Right ventricle myocardium inferior (tissue), 1 donor: ENCODE measurements at regions not wholly inside any gene's neighbourhood (a gene's known extent, or its start where the extent isn't known, plus 50 kb on each side); places are given as distances from the start of the nearest gene placed in this dataset.
"Not testable (repeated sequence)": the region's sequence is repeated elsewhere in the genome, so short reads cannot be mapped to it uniquely, and the experiment has no call there.

Experiments
- ATAC-seq: fragments of 200-7000 bp; cut with Tn5 transposase; one replicate; pipeline ENCODE4 v1.9.1; 2020; ENCODE audit warnings: mild to moderate bottlenecking, moderate library complexity
- DNase-seq: peaks from one replicate; pipeline ENCODE4 v3.0.0; 2021; ENCODE audit errors: missing footprints
- intact Hi-C: fragments of 100-400 bp; cut with DNase I; formaldehyde crosslinking; loops from one replicate; pipeline ENCODE4 v1.11.0; 2022
- donor health status: DM: no; HTN: yes; CAD: no; lungs with severe emphysema.

DNA sequence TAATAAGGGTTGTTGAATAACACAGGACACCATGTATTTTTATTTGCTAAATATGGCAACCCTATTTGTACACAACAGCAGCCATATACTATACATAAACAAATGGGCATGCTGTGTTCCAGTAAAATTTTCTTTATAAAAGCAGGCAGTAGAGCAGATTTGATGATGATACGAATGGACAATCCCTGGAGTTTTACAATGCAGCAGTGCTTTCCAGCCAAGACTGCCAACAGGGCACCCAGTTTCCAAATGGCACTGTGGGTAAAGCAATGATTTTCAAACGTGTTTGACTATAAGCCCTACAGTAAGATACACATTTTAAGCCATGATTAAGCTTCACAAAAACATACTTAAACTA, 282.7 kb downstream of the NUAK1 start:
- DNase-seq (no peak), ATAC-seq (no peak)
- intact Hi-C loops = no loop called here

DNA sequence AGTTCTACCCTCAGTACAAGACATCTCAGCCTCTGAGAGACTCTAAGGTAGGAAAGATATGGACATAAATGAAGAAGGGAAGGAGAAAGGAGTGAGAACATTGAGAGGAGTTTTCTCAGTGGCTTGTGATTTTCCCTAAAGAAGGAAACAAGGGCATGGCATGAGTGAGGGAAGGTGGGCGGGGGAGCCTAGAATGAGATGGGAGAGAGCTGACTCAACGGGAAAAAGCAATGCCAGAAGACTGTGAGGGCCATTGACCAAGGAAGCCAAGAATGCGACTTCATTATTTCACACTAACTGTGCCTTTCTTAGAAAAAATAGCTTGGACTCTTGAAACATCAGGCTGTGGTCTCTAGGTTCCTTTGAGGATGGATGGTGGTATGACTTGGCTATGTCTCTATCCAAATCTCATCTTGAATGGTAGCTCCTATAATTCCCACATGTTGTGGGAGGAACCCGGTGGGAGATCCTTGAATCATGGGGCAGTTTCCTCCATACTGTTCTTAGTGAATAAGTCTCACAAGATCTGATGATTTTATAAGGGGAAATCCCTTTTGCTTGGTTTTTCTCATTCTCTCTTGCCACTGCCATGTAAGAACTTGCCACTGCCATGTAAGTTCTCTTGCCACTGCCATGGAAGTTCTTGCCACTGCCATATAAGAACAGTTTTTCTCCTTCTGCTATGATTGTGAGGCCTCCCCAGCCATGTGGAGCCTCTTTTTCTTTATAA, 279.6 kb downstream of the NUAK1 start:
- ATAC-seq (no peak), DNase-seq (no peak)
- intact Hi-C loops = no loop called here

DNA sequence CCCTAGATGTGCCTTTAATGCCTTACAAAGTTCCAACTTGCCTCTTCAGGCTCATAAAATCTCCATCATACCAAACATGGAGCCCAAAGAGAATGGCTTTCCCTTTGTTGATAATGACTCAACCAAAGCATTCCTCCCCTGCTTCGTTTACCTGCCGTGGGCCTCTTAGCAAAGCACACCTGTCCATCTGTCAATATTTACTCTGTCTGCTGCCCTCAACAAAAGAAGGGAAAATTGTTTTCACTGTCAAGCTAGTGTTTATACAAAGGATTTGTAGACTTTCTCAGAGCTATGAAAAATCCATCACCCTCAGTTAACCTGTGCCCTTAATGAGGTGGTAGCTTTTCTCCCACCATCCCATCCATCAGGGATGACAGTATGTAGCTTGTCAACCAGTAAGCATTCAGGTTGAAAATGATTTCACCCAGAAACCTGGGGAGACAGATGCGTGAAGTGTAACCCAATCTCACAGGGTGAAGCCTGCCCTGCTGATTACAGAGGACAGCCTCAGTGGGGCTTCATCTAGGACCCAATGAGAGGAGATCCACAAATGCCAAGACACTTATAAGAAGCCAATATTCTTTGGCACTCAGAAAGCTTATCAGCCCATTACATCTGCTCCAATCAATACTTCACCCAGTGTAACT, 278.1 kb downstream of the NUAK1 start:
- no peak for ATAC-seq
- intact Hi-C loops = no loop called here
- DNase-seq = no peak

DNA sequence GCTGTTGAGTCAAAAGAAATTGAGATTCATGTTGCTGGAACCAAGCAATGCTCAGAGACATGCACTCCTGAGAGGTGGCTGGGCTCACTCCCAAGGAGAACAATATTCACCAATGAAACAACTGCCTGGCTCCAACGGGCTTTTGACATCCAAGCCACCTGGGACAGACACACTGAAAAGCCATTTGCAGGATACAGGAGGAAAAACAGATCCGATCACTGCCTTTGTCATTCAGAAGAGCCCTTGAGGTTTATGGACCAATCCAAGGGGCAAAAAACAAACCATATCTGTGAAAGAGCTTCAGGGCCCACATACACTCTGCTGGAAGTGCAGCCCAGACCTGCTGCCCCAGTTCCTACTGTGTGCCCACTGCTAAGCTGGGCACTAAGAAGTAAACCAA, 277.5 kb downstream of the NUAK1 start:
- intact Hi-C loops = no loop called here
- ATAC-seq (no peak), DNase-seq (no peak)

DNA sequence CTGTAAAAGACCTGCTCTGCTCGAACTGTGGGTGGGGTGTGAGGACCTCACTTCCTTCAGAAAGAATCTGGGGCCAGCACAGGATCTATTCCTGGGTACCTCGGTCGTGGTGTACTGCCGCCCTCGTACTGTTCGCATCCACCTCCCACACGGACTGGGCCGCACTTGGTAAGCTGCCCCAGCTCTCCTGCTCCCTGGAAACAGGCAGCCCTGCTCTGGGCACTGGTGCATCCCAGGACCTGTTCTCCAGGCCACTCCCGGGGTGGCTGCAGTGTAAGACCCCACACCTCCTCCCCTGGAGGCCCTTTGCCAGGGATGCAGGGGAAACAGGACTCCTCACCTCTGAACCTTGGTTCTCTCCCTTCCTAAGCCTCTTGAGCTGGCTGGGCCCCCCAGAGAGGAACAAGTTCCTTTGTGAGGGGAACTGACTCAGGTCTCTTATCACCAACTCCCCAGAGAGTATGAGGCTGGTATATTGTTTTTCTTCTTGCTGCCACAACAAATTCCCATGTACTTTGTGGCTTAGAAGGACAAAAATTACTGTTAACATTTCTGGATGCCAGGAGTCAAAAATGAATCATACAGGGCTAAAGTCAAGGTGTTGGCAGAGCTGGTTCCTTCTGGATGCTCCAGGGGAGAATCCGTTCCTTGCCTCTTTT, 276.5 kb downstream of the NUAK1 start:
- intact Hi-C loops = no loop called here
- no peak for DNase-seq
- no peak for ATAC-seq

- peak; percentile 34 for ATAC-seq
Measured at GRCh38 chr12:105864316-105864715, 274.4 kb downstream of the NUAK1 start.

DNA sequence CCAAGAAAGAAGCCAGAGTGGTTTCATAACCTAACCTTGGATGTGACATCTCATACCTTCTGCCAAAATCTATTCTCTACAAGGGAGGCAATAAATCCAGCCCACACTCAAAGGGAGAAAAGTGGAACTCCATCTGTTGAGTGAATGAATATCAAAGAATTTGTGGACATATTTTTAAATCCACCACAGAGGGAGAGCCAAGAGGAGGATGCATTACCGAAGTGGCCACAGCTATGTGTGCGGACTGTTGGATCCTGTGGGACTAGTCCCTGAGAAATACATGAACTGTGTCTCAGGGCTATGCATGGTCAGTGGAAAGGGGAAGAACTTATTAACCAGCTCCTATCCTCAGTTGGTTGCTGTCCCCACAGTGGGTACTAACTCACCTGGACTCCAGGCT, 273.9 kb downstream of the NUAK1 start:
- intact Hi-C loops = no loop called here
- no peak for DNase-seq
- ATAC-seq = no peak

More at GRCh38 chr12:105864316-105864715, 274.4 kb downstream of the NUAK1 start:
- DNase-seq = no peak
- intact Hi-C loops = no loop called here

GRCh38 chr12:105865886-105866285, 272.9 kb downstream of the NUAK1 start:
- no peak for ATAC-seq
- DNase-seq = no peak
- intact Hi-C loops = no loop called here

- no peak for ATAC-seq
- DNase-seq = no peak
- intact Hi-C loops = no loop called here
Measured at GRCh38 chr12:105874121-105874520, 264.6 kb downstream of the NUAK1 start.

GRCh38 chr12:105876396-105876927, 262.3 kb downstream of the NUAK1 start:
- no peak for DNase-seq
- intact Hi-C loops = no loop called here
- no peak for ATAC-seq

GRCh38 chr12:105878964-105879363, 259.8 kb downstream of the NUAK1 start:
- DNase-seq (no peak), ATAC-seq (no peak)
- intact Hi-C loops = no loop called here

DNA sequence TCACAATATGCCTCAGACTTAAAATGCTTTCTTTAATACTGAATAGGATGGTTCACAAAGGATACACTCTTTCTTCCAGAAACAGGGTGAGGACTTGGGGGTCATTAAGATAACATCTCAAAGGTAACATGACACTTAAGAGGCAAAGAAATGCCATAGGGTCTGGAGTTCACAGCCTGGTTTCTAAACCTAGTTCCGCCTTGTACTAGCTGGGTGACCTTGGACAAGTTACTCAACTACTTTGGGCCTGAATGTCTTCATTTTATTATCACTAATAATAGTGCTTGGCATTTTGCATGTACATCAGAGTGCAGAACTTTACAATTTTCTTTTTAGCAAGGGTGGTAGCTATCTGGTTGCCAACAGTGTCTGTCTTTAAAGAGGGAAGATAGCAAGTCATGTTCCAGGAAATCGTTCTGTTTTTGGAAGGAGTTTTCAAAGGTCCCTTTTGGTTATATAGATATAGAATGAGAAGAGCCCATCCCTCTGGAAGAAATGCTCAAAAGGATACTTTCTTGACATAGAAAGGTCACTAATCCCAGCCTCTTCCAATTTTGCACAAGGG, 257.8 kb downstream of the NUAK1 start:
- ATAC-seq (no peak), DNase-seq (no peak)
- intact Hi-C loops = no loop called here

- peak; percentile 89 for ATAC-seq
- no peak for DNase-seq
- intact Hi-C loops = no loop called here
Measured at GRCh38 chr12:105882404-105882803, 256.4 kb downstream of the NUAK1 start.

- no peak for ATAC-seq
- intact Hi-C loops = no loop called here
- DNase-seq = no peak
Measured at GRCh38 chr12:105887131-105887530, 251.6 kb downstream of the NUAK1 start.

- ATAC-seq (no peak), DNase-seq (no peak)
- intact Hi-C loops = no loop called here
Measured at GRCh38 chr12:105888696-105889095, 250.1 kb downstream of the NUAK1 start.

- ATAC-seq = no peak
- DNase-seq = no peak
- intact Hi-C loops = no loop called here
Measured at GRCh38 chr12:105892362-105892910, 246.3 kb downstream of the NUAK1 start.

DNA sequence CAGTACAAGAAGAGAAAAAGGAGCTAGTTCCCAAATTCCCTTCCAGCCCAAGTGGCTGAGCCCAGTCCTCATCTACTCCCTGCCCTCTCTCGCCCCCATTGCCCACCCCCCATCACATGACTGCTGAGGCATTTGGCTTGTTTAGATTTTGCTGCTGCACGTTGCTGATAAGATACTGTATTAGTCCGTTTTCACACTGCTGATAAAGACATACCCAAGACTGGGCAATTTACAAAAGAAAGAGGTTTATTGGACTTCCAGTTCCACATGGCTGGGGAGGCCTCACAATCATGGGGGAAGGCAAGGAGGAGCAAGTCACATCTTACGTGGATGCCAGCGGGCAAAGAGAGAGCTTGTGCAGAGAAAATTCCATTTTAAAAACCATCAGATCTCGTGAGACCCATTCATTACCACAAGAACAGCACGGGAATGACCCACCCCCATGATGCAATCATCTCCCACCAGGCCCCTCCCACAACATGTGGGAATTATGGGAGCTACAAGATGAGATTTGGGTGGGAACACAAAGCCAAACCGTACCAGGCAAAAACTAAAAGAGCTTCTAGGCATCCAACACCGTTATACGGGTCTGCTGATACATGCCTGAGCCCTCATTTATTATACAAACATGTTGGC, 243.4 kb downstream of the NUAK1 start:
- intact Hi-C loops, ATAC-seq: not testable (repeated sequence)

GRCh38 chr12:105897311-105897725, 241.4 kb downstream of the NUAK1 start:
- no peak for ATAC-seq
- intact Hi-C loops = no loop called here
- no peak for DNase-seq

More for the DNA sequence above, 243.4 kb downstream of the NUAK1 start:
- not testable (repeated sequence) for DNase-seq

GRCh38 chr12:105898271-105898670, 240.5 kb downstream of the NUAK1 start:
- DNase-seq, ATAC-seq, intact Hi-C loops: not testable (repeated sequence)
